Type B pancreatic cell (in vitro differentiated cells): ENCODE measurements at regions not wholly inside any gene's neighbourhood (a gene's known extent, or its start where the extent isn't known, plus 50 kb on each side); places are given as distances from the start of the nearest gene placed in this dataset.
"Not testable (repeated sequence)": the region's sequence is repeated elsewhere in the genome, so short reads cannot be mapped to it uniquely, and the experiment has no call there.

Source experiments
- DNase-seq: peaks from one replicate; pipeline ENCODE4 v3.0.0; 2021; ENCODE audit warnings: mixed read lengths; ENCODE audit not compliant: unreplicated experiment; ENCODE audit errors: extremely low spot score
- H3K27ac Mint-ChIP-seq: 2 replicates; pipeline ENCODE4 v1.8.0; 2021; ENCODE audit warnings: mild to moderate bottlenecking, mixed read lengths
- H3K27me3 Mint-ChIP-seq: 2 replicates; pipeline ENCODE4 v1.8.0; 2021; ENCODE audit warnings: mixed read lengths
- H3K36me3 Mint-ChIP-seq: 2 replicates; pipeline ENCODE4 v1.8.0; 2021; ENCODE audit warnings: mixed read lengths
- H3K4me1 Mint-ChIP-seq: one replicate; pipeline ENCODE4 v1.8.0; 2021; ENCODE audit warnings: mixed read lengths; ENCODE audit not compliant: unreplicated experiment
- H3K4me3 Mint-ChIP-seq: 2 replicates; pipeline ENCODE4 v1.8.0; 2021; ENCODE audit warnings: mild to moderate bottlenecking, mixed read lengths
- H3K9me3 Mint-ChIP-seq: 2 replicates; pipeline ENCODE4 v1.8.0; 2021; ENCODE audit warnings: mixed read lengths
- TF ChIP-seq, protein P1 (sequence below): fragments of 200-600 bp; sonication (generic); conservative IDR thresholded peaks from 2 replicates; pipeline ENCODE4 v1.5.0; 2021; ENCODE audit warnings: antibody characterized with exemption, mild to moderate bottlenecking

DNA sequence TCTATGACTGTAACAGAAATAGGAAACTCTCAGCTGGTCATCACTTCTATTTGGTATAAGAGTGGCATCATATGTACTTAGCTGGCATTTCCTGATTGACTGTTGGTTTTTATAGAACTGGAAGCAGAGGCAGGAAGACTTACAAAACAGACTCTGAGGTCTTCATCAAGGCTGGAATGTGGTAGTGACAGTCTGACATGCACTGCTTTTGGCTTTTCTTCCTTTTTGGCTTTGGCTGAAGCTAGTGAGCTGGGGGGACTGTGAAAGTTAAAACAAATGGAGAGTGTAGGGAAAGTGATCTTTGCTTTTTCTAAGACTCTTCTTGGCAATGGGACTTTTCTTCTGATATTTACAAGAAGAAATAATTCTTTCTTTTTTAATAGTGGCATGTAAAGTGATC is 121.1 kb upstream of the SLC4A4 start:
- Mint-ChIP-seq H3K4me3 (no peak overlapping the region), H3K4me1 (no peaks in the 10 kb centered on the region), H3K36me3 (no peaks in the 10 kb centered on the region), H3K27me3 (no peaks in the 10 kb centered on the region), H3K27ac (no peak overlapping the region), H3K9me3 (peaks cover 13% of the 10 kb centered on the region)
- no peak for DNase-seq
- TF ChIP-seq, protein P1, sequence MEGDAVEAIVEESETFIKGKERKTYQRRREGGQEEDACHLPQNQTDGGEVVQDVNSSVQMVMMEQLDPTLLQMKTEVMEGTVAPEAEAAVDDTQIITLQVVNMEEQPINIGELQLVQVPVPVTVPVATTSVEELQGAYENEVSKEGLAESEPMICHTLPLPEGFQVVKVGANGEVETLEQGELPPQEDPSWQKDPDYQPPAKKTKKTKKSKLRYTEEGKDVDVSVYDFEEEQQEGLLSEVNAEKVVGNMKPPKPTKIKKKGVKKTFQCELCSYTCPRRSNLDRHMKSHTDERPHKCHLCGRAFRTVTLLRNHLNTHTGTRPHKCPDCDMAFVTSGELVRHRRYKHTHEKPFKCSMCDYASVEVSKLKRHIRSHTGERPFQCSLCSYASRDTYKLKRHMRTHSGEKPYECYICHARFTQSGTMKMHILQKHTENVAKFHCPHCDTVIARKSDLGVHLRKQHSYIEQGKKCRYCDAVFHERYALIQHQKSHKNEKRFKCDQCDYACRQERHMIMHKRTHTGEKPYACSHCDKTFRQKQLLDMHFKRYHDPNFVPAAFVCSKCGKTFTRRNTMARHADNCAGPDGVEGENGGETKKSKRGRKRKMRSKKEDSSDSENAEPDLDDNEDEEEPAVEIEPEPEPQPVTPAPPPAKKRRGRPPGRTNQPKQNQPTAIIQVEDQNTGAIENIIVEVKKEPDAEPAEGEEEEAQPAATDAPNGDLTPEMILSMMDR: no peak

DNA sequence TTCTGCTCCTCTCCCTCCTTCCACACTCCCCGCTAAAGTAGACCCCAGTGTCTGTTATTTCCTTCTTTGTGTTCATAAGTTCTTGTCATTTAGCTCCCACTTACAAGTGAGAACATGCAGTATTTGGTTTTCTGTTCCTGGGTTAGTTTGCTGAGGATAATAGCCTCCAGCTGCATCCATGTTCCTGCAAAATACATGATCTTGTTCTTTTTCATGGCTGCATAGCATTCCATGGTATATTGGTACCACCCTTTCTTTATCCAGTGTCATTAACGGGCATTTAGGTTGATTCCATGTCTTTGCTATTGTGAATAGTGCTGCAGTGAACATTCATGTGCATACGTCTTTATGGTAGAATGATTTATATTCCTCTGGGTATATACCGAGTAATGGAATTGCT is 118.0 kb upstream of the SLC4A4 start:
- not testable (repeated sequence) for DNase-seq, H3K36me3 Mint-ChIP-seq, H3K27ac Mint-ChIP-seq, H3K4me1 Mint-ChIP-seq, H3K27me3 Mint-ChIP-seq, H3K4me3 Mint-ChIP-seq
- H3K9me3 Mint-ChIP-seq: peaks cover 13% of the 10 kb centered on the region

DNA sequence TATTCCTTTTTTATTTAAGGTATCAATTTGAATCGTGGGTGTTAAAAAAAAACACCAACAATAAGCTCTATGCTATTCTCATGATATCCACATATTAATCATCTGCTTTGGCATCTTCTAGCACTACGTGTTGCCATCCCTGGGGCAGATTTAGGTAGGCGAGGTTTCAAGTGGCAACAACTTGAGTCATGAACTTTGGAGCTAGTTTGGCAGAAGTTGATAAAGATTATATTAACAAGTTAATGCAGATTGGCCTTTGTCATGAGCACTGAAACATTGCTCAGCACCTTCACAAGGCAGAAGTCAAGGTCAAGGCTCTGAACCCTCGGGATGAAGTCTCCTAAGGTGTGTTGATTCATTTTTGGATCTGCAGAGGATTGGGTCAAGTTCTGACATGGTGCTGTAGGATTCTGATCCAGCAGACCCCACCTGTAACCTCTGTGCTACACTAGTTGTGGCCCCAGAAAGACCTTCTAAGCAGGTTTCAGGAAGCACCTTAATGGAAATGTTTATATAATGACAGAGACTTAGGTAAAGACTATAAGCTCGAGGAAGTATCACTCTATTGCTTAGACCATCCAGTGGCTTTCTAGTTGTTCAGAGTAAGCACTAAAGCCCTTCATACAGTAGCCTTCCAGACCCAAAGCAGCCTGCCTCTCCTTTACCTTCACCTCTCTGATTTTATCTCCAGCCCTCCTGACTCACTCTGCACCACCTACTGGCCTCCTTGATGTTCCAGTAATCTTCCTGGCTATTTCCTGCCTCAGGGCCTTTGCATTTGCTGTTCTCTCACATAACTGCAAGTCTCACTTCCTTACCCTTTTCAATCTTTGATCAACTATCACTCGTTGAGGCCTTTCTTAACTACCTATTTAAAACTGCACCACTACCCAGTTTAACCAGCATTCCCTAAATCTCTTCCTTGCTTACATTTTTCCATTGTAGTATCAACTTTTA is 117.0 kb upstream of the SLC4A4 start:
- Mint-ChIP-seq H3K27me3 (no peaks in the 10 kb centered on the region), H3K27ac (no peak overlapping the region), H3K36me3 (no peaks in the 10 kb centered on the region), H3K9me3 (peaks cover 13% of the 10 kb centered on the region), H3K4me1 (no peaks in the 10 kb centered on the region), H3K4me3 (no peak overlapping the region)
- DNase-seq: no peak
- TF ChIP-seq, protein P1: no peak

DNA sequence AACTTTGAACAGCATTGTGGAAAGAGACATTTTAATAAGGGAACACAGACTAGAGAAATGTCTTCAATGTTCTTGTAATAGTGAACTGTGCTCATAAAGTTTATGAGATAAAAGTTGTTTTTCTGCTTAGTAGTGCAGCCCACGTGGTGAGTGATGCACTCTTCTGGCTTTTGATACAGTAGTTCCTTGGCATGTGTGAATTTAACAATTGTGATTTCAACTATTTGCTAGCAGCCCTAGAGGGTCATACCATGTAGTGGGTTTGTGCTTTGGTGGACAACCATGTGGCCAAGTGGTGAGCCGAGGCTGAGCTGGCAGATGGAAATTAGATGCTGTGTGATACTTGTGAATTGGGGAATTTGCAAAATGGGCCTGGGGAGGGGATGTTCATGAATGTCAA is 116.2 kb upstream of the SLC4A4 start:
- H3K4me3 Mint-ChIP-seq: no peak overlapping the region
- no peaks in the 10 kb centered on the region for H3K27me3 Mint-ChIP-seq
- TF ChIP-seq, protein P1: no peak
- peaks cover 13% of the 10 kb centered on the region for H3K9me3 Mint-ChIP-seq
- DNase-seq: no peak
- H3K36me3 Mint-ChIP-seq: no peaks in the 10 kb centered on the region
- no peaks in the 10 kb centered on the region for H3K4me1 Mint-ChIP-seq
- no peak overlapping the region for H3K27ac Mint-ChIP-seq

DNA sequence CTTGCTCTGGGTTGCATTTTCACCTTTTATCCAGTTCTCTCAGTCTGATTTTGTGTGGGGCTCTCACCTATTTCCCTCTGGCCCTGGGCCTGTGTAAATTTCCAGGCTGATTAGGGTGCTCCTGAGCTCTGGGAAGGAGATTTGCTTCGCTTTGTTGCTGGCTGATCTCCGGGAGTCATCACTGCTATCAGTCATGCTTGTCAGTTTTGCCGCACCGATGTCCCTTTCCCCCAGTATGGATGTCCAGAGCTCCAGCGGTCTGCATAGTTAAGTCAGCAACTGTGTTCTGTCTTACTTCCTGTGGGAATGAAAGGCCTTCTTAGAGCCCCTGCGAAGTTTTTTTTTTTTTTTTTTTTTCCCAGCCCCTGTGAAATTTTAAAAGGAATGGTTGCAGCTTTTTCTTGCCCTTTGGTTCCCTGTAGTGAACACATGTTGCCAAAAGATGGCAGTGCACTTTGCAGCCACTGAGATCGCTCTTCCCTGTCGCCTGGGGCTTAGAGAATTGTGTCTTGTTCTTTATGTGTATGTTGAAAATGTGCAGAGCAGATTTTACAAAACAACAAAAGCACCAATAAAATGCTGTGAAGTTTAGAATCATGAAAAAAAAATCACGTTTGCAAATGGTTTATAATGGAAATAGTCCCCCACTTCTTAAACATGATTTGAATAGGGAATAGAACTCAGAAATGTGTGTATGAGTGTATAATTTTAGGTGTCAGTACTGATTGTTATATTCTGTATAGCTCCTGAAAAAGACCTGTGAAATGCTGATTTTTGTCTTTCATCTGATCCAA is 109.1 kb upstream of the SLC4A4 start:
- TF ChIP-seq, protein P1: peak; percentile 80
- Mint-ChIP-seq H3K27me3 (no peaks in the 10 kb centered on the region), H3K4me1 (peaks cover 27% of the 10 kb centered on the region), H3K4me3 (peak overlapping the region; percentile 50), H3K27ac (peak overlapping the region; percentile 5), H3K9me3 (no peaks in the 10 kb centered on the region), H3K36me3 (no peaks in the 10 kb centered on the region)
- DNase-seq: no peak
